Amniotic epithelial cell (primary cell): ENCODE measurements at regions not wholly inside any gene's neighbourhood (a gene's known extent, or its start where the extent isn't known, plus 50 kb on each side); places are given as distances from the start of the nearest gene placed in this dataset.
"Not testable (repeated sequence)": the region's sequence is repeated elsewhere in the genome, so short reads cannot be mapped to it uniquely, and the experiment has no call there.

ENCODE experiments used
- DNase-seq: peaks from one replicate; pipeline ENCODE4 v3.0.0-alpha.2; 2010; ENCODE audit warnings: low read depth

DNA sequence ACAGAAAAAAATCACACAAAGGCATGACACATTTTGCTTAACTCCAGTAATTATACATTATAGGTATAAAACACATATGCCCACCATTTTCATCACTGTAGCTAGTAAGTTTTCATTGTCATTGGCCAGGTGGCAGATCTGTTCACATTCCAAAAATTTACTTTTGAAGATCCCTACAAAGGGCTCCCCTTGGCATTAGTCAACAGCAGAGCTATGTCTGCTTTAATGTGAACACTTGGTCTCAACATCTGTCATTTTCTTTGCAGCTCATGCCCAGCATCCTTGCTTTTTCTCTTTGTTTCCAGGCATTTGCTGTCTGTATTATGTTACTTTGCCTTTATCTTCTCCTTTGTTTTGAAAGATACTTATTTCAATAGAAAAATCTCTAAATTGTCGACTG lies 519.1 kb upstream of the FOXG1 start:
- no peak for DNase-seq

DNA sequence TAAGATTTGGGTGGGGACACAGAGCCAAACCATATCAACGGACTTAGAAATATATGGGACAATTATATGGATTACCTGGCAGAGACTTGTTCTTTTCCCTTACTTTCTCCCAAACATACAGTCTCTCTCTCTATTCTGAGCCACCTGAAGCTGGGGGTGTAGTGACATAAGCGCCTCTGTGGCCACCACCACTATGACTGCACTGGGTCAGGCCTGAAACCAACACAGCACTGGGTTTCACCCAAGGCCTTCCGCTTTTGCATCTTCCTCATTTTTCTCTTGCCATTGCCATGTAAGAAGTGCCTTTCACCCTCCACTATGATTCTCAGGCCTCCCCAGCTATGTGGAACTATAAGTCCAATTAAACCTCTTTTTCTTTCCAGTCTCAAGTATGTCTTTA lies 514.5 kb upstream of the FOXG1 start:
- not testable (repeated sequence) for DNase-seq

DNA sequence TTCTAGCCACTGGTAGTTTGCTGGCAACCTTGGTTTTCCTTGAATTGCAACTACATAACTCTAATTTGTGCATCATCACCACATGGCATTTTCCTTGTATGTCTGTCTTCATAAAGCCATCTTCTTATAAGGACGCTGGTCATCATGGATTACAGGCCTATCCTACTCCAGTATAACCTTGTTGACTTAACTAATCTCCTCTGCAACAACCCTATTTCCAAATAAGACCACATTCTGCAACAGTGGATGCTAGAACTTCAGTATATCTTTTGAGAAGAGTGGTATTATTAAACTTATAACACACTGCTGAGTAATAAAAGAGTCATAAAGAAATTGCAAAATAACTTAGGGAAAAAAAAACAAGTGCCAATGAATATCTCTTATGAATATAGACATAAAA lies 511.8 kb upstream of the FOXG1 start:
- no peak for DNase-seq

- no peak for DNase-seq
Observed at GRCh38 chr14:28264306-28264705, 502.3 kb upstream of the FOXG1 start.

DNA sequence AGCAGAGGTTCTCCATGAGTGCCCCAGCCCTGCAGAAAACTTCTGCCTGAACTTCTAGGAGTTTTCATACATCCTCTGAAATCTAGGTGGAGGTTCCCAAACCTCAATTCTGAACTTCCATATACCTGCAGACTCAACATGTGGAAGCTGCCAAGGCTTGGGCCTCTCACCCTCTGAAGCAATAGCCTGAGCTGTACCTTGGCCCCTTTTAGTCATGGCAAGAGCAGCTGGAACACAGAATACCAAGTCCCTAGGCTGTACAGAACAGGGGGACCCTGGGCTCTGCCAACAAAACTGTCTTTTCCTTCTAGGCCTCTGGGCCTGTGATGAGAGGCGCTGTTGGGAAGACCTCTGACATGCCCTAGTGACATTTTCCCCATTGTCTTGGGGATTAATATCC lies 494.3 kb upstream of the FOXG1 start:
- DNase-seq = no peak

GRCh38 chr14:28280530-28280929 lies 486.1 kb upstream of the FOXG1 start:
- DNase-seq = no peak

- no peak for DNase-seq
Observed at GRCh38 chr14:28280997-28281598, 485.5 kb upstream of the FOXG1 start.

- no peak for DNase-seq
Observed at GRCh38 chr14:28284546-28285300, 481.9 kb upstream of the FOXG1 start.

DNA sequence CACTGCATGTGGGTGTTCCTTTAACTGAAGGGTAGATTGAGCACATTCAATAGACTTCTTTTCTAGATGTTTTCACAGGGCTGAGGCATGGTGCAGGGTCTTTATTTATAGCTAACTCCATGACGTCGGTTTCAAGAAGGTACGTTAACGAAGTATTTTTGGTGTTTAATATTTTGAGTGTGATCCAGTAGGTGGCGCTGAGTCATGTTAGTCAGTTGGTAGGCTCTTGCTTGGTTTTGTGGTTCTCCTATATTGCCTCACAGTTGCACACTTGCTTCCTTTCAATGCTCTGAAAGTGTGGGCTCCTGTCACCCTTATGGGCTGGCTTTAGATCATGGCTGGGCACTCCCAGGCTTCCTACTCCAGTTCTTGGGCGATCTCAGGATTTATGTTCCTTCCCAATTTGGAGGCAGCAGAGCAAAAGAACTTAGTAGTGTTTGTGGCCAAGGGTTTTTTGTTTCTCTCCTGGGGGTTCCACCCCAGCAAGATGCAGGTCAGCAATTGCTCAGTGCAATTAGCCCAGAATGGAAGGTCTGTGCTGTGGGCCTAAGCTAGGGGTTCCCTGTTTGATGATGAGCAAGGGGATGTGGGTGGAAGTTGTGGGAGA lies 471.6 kb upstream of the FOXG1 start:
- DNase-seq = peak; percentile 44

DNA sequence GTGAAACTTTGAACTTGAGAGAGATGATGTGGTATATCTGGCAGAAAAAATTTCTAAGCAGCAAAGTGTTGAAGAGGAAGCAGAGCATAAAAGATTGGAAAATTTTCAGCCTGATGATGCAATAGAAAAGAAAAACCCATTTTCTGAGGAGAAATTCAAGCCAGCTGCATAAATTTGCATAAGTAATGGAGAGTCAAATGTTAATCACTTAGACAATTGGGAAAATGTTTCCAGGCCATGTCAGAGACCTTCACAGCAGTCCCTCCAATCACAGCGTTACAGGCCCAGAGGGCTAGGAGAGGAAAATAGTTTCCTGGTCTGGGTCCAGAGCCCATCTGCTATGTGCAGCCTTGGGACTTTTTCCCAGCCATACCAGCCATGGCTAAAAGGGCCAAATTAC lies 469.0 kb upstream of the FOXG1 start:
- no peak for DNase-seq

DNA sequence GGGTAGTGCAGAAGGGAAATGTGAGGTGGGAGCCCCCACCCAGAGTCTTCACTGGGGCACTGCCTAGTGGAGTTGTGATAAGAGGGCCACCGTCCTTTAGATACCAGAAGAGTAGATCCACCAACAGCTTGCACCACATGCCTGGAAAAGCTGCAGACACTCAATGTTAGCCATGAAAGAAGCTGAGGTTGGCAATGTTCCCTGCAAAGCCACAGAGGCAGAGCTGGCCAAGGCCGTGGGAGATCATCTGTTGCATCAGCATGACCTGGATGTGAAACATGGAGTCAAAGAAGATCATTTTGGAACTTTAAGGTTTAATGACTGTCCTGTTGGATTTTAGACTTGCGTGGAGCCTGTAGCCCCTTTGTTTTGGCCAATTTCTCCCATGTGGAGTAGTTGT lies 468.4 kb upstream of the FOXG1 start:
- DNase-seq = peak; percentile 17

GRCh38 chr14:28299227-28299626 lies 467.4 kb upstream of the FOXG1 start:
- no peak for DNase-seq

DNA sequence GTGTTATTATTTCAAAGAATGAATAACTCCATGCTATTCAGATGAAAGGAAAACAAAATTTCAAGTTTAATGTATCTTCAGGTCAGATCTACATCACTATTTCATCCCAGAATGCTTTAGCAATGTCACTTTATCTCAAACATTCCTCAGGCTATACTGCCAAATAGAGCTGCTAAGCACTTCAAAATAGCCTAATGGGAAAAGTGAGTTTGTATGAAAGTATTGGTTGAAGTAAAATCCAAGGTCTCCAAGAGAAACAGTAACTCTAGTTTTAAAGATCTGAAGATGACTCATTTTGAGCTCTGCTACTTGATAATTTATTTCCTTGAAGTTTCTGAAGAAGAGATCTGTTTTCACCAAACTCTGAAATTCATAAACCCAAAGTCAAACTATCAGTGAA lies 466.2 kb upstream of the FOXG1 start:
- DNase-seq = no peak

DNA sequence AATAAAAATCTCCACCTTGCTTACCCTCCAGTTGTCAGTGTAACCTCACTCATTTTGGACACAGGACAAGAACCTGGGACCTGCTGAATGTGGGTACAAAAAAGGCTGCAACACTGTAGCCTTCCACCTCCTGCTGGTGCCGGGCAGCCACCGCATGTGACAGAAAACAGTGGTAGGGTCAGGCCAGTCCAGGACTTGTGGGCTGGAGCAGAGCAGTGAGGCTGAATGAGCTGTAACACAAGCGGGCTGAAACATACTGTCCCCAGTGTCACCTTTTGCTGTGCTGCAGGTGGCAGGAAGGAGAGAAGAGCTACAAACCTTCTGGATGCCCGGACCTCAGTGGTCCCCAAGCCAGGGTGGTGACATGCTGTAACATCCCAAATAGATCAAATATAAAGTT lies 465.4 kb upstream of the FOXG1 start:
- no peak for DNase-seq

GRCh38 chr14:28303248-28303647 lies 463.3 kb upstream of the FOXG1 start:
- DNase-seq = no peak

- no peak for DNase-seq
Observed at GRCh38 chr14:28305938-28306337, 460.6 kb upstream of the FOXG1 start.

DNA sequence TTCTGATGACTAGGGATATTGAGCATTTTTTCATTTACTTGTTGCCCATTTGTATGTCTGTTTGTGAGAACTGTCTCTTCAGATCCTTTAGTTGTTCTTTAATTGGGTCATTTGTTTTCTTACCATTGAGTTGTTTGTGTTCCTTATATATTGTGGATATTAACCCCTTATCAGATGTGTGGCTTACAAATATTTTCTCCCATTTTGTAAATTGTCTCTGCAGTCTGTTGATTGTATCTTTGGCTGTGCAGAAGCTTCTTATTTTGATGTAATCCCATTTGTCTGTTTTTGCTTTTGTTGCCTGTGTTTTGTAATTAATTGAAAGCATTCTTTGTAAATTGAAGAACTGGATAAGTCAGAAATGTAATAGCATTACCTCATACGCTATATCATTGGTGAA lies 459.1 kb upstream of the FOXG1 start:
- DNase-seq = no peak

- DNase-seq = peak; percentile 48
Observed at GRCh38 chr14:28308734-28309133, 457.9 kb upstream of the FOXG1 start.

DNA sequence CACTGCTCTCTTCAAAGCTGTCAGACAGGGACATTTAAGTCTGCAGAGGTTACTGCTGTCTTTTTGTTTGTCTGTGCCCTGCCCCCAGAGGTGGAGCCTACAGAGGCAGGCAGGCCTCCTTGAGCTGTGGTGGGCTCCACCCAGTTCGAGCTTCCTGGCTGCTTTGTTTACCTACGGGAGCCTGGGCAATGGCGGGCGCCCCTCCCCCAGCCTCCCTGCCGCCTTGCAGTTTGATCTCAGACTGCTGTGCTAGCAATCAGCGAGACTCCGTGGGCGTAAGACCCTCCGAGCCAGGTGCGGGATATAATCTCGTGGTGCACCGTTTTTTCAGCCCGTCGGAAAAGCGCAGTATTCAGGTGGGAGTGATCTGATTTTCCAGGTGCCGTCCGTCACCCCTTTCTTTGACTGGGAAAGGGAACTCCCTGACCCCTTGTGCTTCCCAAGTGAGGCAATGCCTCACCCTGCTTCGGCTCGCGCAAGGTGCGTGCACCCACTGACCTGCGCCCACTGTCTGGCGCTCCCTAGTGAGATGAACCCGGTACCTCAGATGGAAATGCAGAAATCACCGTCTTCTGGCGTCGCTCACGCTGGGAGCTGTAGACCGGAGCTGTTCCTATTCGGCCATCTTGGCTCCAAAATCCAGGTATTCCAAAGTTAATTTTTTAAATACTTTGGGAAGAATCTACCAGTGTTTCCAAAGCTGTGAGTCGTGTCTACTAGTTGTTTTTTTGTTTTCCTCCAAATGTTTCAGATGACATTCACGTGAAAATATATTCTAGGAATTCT lies 448.5 kb upstream of the FOXG1 start:
- DNase-seq = not testable (repeated sequence)

DNA sequence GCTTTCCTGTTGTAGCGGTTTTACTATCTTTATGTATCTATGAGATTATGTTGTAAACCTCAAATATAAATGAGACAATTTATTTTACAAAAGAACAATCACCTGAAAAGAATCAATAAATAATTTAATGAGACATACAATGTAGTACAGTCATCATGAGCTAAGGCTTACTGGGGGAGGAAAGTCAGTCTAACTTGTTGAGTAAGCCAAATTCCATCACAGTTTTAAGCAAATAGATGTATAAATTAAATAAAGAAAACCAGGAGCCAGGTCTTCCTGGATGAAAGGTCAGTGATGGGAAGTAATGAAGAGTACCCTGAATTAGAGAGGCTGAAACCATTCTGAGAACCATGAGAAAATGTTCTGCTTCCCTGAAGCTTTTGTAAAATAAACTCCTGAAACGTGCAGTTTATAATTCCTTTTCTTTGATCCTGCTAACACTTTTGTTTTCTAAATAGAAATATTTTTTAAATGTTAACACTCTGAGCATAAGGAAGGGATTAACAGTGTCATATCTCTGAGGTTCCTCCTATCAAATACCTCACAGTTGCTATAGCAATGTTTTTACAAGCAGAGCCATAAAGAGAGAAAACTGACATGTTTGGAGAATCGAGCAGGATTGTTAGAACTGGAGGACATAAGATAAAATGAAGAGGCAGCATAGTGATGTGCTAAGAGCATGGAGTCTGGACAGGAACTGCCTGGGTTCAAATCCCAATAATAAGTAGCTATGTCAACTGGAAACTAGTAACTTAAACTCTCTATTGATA lies 444.9 kb upstream of the FOXG1 start:
- DNase-seq = peak; percentile 9

DNA sequence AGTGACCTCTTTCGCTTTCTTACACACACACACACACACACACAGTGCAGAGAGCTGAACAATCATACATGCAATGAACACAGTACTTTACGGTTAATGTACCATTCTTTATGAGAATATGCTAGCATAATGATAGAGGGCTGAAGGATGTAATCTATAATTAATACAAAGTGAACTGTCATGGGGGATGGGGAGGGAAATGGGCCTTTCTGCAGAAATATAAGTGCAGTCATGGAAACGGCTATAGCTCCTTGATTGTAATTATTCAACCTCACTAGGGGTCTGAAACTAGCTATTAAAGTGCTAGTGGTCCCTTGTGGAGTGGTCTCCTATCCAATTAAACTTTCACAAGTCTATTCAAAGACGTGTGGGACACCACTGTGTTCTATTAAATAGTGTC lies 443.2 kb upstream of the FOXG1 start:
- DNase-seq = no peak
